DMS153 treated with DMSO at 0.1 percent for 48 hours (cell line): ENCODE measurements at regions not wholly inside any gene's neighbourhood (a gene's known extent, or its start where the extent isn't known, plus 50 kb on each side); places are given as distances from the start of the nearest gene placed in this dataset.

Experiments
- DNase-seq: peaks from one replicate; lab custom pipeline; 2025; ENCODE audit not compliant: unreplicated experiment; lab: John Stamatoyannopoulos, UW

DNA sequence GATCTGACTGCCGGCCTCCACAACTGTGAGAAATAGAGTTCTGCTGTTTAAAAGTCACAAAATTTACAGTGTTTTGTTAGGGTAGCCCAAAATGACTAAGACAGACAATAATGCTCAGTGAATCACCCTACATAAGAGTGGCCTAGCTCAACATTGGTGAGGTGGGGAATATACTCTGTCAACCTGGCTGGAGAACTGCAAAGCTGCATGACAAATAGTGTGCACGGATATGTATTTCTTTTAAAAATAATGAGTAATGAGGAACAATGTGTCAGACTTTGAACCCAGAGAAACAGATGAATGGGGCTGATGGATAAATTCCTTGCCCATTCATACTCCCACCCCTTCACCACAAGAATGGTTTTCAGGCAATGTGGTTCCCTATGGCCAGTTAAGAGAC lies 372.4 kb downstream of the SUCLA2 start:
- DNase-seq: no peak

DNA sequence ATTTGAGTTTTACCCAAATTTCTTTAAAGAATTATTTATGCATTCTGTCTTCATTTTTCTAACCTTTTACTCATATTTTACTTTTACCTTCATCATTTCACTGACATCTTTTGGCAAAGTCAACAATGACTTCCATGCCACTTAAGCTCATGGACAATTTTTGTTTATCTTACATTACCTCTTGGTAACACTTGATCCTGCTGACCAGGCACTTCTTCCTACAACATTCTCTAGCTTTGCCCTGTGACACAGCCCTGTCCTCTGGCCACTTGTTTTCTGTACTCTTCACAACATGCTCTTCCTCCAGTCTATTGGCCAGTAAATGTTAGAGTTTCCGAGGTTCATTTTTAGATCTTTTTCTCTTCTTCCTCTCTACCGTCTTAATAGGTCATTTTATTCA lies 377.2 kb downstream of the SUCLA2 start:
- no peak for DNase-seq

DNA sequence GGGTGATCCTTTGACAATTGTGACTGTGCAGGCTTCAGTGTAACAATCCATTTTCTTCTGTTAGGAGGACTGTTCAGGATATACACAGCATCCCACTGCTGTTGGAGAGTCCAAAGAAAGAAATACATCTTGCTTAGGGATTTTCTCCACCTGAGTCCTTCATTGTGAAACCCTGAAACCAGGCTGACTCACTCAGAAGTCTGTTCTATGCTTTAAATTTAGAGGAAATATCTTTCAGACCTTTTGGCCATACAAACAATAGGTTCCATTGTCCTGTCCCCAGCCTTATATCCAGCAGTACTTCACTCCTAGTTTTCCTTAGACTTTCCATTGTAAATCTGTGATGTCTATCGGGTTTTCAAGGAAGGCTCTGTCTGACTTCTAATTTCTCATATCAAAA lies 379.1 kb downstream of the SUCLA2 start:
- DNase-seq: no peak

DNA sequence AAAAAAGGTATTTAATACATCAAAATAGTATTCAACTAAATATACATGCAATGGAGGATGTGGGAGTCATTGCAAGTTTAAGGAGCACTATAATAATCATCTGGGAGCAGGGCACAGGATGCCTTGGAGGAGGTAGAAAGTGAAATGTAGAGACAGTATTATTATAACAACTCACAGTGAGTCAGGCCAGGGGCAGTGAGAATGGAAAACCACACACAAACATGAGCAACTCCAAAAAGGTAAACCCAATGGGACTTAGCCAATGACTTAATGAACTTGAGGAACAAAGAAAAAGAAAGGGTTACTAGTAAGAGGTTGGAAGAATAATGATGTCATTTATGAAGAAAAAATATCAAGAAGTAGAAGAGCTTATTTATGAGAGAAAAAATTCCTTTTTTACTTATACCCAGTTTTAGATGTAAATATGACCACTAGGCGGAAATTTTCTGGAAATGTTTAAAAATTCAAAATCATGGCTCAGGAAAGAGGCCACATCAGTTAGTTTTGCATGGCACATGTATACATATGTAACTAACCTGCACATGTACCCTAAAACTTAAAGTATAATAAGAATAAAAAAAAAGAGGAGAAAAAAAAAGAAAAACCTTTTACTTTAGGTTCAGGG lies 389.3 kb downstream of the SUCLA2 start:
- no peak for DNase-seq

DNA sequence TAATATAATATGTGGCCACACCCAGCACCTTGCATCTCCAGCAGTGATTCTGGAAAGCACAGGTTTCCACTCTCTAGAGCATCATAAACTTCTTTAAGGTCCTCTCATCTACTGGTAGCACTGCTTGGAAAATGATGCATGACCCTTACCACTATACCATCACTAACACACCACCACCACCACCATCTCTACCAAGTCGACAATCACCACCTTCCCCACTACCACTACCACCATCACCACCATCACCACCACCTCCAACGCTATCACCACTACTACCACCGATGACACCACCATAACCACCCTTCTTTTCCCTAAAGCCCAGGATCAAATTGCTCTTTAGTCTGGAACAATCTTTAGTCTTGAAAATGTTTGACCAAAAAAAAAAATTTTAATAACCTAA lies 390.4 kb downstream of the SUCLA2 start:
- DNase-seq: no peak

DNA sequence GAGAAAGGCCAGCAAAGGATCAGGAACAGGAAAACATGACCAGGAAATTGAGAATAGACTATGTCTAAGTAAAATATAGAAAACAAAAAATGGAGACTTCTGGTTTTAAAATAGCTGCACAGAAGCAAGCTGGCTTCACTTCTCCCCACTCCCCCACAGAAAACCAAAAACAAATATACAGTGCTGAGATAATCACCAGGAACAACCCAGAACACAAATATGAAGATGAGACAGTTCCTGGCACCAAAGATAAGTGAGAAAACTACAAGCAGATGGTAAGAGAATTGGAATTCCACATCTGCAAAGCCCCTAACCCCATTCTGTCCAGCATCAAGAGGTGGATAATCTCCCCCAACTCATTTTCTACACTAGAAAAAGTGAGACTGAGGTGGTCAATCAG lies 397.7 kb downstream of the SUCLA2 start:
- no peak for DNase-seq

DNA sequence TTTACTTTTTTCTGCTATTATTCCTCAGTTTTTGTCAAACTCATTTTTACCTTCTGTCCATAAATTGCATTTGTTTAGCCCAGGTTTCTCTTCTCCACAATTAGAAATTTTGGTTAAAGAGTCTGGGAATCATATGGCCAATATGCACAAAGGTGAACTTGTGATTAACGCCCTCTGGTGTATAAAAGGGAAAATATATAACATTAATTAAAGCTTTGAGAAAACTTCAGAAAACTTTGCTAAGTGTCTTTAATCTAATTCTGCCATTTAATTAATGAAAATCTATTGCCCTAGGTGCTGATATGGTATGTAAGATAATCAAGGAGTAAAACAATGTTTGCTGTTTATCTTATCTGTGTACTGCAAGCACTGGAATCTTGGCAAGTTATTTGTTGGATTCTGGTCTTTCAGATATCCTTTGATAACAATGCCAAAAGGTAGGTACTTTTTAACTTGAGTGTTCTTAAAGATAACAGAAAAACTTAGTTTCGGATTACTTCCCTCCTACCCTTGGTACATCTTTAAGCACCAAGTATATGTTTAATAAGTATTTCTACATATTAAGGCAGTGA lies 402.6 kb downstream of the SUCLA2 start:
- DNase-seq: no peak

DNA sequence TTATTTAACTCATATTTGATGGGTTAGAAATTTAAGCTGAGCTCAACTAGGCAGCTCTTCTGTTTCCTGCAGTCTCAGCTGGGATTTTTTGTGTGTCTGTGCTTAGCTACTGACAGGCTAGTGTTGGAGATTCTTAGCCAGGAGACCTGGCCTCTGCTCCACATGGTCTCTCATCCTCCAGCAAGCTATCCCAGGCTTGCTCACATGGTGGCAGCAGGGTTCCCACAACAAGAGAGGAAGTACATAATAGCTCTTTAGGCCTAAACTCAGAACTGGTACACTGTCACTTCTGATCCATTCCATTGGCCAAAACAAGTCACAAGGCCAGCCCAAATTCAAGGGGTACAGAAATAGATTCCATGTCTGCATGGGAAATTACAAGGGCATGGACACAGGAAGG lies 406.2 kb downstream of the SUCLA2 start:
- no peak for DNase-seq

DNA sequence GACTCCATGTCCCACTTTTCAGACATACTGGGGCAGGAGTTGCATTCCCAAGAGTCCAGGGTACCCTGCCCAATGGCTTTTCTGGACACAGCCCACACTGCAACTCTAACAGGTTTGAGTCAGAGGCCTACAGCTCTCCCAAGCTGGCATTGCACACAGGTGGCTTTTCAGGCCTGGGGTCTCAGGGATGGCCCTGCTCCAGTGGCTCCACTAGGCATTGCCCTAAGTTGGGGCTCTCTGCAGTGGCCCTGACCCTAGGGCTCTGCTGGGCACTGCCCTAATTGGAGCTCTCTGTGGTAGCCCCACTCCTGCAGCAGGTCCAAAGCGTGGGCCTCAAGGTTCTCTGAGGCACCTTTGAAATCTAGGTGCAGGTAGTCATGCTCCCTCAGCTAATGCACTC lies 408.8 kb downstream of the SUCLA2 start:
- DNase-seq: no peak

DNA sequence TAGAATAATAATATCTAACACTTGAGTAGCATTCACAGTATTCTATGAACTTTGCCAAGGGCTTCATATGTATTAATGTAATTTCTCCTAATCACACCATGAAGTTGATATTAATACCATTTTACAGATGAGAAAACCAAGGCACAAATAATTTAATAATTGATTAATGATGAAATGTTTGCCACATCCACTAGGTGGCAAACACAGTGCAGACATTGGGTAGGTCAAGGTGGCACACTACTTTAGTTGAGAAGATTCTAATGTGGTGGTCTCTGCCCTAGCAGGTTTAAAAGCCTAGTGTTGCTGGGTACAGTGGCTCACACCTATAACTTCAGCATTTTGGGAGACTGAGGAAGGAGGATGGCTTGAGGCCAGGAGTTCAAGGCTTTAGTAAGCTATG lies 412.4 kb downstream of the SUCLA2 start:
- no peak for DNase-seq

DNA sequence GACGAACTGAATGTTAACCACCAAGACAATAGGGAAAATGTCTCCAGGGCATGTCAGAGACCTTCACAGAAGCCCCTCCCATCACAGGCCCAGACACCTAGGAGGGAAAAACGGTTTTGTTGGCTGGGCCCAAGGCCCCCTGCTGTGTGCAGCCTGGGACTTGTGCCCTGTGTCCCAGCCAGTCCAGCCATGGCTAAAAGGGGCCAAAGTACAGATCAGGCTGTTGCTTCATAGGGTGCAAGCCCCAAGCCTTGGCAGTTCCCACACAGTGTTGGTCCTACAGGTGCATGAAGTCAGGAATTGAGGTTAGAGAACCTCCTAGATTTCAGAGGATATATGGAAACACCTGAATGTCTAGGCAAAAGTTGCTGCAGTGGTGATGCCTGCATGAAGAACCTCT lies 428.7 kb downstream of the SUCLA2 start:
- no peak for DNase-seq

DNA sequence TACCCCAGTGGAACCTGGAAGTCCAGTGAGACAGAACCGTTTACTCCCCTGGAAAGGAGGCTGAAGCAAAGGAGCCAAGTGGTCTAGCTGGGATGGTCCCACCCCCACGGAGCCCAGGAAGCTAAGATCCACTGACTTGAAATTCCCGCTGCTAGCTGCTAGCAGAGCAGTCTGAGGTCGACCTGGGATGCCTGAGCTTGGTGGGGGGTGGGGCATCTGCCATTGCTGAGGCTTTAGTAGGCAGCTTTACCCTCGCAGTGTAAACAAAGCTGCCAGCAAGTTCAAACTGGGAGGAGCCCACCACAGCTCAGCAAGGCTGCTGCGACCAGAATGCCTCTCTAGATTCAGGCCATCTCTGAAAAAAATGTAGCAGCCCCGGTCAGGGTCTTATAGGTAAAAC lies 437.0 kb downstream of the SUCLA2 start:
- no peak for DNase-seq

DNA sequence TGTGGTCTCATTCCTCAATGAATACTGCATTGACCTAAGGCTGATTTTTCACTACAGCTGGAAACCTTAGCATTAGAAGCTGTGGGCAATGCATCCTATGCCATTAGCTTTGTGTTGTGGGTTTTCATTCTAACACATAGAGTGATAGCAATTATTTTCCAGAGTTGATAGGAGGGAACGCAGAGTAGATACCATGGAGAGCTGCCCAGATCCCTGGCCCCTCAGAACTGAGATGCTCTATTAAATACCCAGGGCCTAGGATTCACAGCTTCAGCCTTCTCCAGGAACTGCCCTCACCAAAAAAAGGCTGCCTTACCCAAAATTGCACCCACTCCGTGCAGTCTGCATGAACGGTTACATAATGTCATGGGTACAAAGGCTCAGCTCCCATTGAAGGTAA lies 444.4 kb downstream of the SUCLA2 start:
- DNase-seq: no peak

DNA sequence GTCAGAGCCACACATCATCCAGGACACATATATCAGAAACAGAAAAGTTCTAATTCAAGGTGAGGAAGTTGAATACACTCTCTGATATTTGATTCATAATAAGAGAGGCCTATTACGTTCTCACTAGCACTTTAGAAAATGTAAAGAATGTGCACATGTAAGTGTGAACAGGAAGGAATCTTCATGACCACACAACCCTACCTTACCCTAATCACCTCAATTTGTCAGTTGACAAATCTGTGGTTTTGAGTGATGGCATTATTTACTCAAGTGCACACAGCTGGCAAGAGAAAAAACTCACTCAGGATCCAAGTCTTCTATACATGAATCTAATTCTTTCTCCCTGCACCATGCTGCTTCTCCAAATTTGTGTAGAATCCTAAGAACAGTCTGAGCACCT lies 445.8 kb downstream of the SUCLA2 start:
- DNase-seq: no peak

DNA sequence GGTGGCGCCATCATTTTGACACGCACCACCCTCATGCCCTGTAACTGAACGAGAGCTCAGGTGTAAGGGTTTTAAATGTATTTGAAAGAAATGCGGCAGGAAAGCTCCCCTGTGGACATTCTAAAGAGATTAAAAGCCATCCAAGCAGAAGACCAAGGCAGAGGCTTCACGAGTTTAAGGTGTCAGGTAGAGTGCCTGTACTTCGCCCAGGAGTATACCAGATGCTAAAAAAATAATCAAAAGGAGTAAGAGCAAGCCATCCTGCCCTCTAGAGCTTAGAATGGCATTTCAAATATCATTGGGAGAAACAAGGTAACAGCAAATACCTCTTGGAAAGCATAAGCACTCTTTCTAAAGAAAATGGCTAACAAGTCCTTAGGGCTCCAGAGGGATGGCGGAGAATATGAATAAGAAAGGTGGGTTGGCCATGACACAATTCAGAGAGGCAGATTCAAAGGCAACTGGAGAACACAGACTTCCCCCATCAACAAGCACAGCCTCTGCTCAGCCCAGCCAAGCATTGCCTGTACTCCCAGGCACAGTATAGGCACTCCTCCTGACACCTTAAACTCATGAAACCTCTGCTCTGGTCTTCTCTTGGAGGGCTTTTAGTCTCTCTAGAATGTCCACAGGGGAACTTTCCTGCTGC lies 447.6 kb downstream of the SUCLA2 start:
- no peak for DNase-seq

DNA sequence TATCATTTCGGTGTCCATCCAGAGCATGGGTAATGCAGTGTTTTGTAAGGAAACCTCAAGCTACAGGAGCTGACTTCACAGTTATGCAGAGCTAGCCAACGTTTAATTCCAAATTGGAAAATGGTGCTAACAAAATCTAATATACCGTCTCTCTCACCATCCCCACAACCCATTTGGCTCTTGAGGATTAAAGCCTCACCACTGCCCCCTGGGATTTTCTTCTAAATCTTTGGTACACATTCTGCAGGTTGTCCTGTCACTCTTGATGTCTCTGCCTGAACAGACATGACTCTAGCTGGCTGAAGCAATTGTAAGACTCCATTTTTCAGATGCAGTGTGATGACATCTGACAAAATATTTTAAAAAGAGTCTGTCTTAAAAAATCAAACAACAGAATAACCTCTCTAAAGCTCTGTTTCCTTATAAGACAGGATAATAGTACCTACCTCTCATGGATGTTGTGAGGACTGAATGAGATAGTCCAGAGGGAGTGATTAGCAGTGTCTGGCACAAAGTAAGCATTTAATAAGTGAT lies 451.8 kb downstream of the SUCLA2 start:
- no peak for DNase-seq

DNA sequence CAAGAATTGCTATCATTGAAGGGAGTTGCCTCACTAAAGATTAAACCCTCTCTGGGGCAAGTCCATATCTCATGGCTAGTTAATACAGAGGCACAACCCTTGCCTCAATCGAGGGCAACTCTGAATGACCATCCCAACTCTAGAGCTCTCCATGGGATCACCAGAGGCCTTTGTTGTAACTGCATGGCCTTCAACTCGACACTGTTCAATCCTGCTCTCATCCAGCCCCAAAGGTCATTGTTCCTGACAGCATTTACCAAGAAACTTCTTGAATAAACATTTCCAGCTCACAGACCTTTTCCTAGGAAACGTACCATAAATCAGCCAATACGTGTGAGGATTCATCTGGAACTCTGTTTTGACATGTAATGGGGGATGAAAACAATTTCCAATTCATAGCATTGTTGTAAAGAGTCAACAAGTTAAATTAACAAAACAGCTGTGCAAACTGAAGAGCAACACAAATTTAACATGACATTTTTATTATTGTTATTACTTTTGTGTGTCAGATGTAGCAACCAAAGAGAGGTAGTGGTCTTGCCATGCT lies 452.7 kb downstream of the SUCLA2 start:
- DNase-seq: no peak

DNA sequence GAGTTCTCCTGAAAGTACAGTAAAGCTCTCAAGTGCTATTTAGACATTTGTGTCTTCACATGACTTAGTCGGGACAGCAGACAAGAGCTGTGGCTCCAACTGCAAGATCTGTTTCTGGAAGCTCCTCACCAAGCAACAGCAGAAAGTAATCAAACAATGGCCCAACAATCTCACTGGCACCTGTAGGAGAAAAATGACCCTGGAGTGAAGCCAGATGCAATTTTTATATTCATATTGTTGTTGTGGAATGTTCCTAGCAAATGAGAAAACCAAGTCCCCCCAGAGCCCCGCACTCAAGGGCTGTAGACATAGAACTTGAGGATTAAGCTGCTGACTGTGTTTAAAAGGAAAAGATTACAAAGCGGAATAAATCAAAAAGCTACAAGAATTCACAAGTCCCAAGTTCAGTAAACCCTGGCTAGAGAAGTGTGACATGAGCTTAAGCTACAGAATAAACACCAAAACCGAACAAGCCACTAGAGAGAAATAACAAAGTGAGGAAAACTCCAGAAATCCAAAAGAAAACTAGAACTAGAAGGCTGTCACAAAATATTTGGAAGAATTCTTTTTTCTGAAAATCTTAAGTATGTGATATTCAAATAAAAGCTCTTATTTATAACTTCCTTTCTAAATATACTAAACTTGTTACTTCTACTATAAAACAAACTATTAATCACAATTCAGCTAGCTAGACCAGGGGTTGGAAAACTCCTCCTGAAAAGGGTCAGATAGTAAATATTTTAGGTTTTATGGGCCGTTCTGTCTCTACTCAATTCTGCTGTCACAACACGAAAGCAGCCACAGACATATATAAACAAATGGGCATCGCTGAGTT lies 454.5 kb downstream of the SUCLA2 start:
- no peak for DNase-seq

DNA sequence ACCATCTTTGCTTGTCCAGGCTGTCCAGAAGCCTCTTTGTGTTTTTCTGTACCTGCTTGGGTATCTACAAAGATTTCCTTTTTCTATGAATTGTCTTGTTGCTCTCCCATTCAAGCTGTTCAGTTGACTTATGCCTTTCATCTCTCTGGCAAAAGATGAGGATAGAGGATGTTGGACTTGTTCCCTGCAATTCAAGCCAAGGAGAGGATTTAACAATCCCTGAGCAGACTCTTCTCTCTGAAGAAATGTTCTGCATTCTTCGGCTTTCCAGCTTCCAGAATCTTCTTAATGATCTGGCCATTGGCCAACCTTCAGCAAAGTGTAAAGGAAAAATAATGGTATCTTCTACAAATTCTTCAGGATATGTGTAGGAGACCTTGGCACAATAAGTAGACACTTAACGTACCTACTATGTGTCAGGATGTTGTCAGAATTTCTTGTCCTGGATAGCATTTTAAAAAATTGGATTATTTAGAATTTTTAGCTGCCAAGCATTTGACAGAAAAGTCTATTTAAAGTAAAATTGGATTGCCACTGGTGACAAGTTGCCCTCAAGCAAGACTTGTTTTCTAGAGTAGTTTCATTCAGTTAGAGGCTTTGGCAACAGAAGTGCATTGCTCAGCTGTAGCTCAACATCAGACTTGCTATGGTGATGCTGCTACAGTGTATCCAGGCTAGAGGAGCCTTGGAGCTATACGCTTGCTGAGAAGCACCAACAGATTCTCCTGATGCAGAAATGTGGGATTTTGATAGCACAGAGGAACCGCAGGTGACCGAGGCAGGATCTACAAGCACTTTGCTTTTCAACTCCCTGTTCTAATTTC lies 455.7 kb downstream of the SUCLA2 start:
- no peak for DNase-seq

DNA sequence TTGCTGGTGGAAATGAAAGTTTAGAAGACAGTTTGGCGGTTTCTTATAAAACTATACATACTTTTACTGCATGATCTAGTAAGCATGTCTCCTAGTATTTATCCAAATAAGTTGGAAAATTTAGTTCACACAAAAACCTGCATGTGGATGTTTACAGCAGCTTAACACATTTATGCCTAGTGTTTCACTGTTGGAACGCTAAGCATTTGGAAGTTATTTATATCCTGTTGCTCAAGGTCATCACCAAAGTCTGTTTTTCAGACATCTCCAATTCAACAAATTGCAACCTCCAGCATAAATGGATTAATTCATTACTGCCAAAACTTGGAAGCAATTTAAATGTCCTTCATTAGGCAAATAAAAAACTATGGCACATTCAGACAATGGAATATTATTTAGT lies 461.8 kb downstream of the SUCLA2 start:
- DNase-seq: no peak

DNA sequence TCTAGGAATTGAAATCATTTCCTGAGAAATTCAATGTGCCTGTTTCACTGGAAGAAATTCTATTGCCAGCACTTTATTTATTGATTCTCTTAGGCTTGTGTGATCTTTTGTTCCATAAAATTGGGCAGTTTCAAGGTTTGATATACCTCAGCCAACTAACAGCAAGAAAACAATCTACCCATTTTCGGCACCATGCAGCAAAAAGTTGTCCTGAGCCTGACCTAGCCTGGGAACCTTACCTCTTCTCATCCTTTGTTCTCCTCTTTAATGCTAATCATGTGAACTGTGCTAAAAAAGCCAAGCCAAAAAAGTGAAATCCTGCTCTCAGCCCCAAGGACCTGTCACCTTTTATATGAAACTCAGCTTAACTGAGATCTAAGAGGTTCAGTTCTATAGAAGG lies 477.3 kb downstream of the SUCLA2 start:
- DNase-seq: no peak
